AG09309 (cell line): ENCODE measurements at regions not wholly inside any gene's neighbourhood (a gene's known extent, or its start where the extent isn't known, plus 50 kb on each side); places are given as distances from the start of the nearest gene placed in this dataset.

Source experiments
- DNase-seq: peaks from one replicate; pipeline ENCODE4 v3.0.0-alpha.2; 2010; ENCODE audit warnings: low read depth
- H3K4me3 ChIP-seq: 2 replicates; pipeline ENCODE4 v1.5.1; 2011; ENCODE audit warnings: mild to moderate bottlenecking, low read depth, low read length, moderate library complexity; ENCODE audit not compliant: control insufficient read depth
- CTCF ChIP-seq: IDR thresholded peaks from 2 replicates; pipeline ENCODE4 v1.5.1; 2011; ENCODE audit warnings: mild to moderate bottlenecking, low read depth, low read length, inconsistent platforms; ENCODE audit not compliant: insufficient read depth, control insufficient read depth; ENCODE audit errors: missing control alignments

- H3K4me3 ChIP-seq, result no peak overlapping the region
- no peak for TF ChIP-seq CTCF
- DNase-seq, result no peak
These were observed 122.9 kb upstream of the GRAMD2B start for GRCh38 chr5:126300293-126300692.

GRCh38 chr5:126301056-126301455 is 122.2 kb upstream of the GRAMD2B start:
- no peak for TF ChIP-seq CTCF
- no peak overlapping the region for H3K4me3 ChIP-seq
- no peak for DNase-seq

- DNase-seq, result no peak
- no peak overlapping the region for H3K4me3 ChIP-seq
- no peak for TF ChIP-seq CTCF
These were observed 113.3 kb upstream of the GRAMD2B start for GRCh38 chr5:126309860-126310259.

GRCh38 chr5:126311766-126312165 is 111.4 kb upstream of the GRAMD2B start:
- no peak for TF ChIP-seq CTCF
- DNase-seq, result no peak
- H3K4me3 ChIP-seq, result no peak overlapping the region

- DNase-seq, result no peak
- H3K4me3 ChIP-seq, result no peak overlapping the region
- no peak for TF ChIP-seq CTCF
These were observed 107.9 kb upstream of the GRAMD2B start for GRCh38 chr5:126315341-126315740.

GRCh38 chr5:126332326-126332725 is 90.9 kb upstream of the GRAMD2B start:
- H3K4me3 ChIP-seq, result no peak overlapping the region
- DNase-seq, result no peak
- TF ChIP-seq CTCF, result no peak

- no peak for TF ChIP-seq CTCF
- H3K4me3 ChIP-seq, result no peak overlapping the region
- DNase-seq, result no peak
These were observed 88.4 kb upstream of the GRAMD2B start for GRCh38 chr5:126334760-126335159.
